HG03342 (cell line): ENCODE measurements at regions not wholly inside any gene's neighbourhood (a gene's known extent, or its start where the extent isn't known, plus 50 kb on each side); places are given as distances from the start of the nearest gene placed in this dataset.

Experiments used
- ATAC-seq: cut with Tn5 transposase; IDR thresholded peaks from one replicate; pipeline ENCODE4 v1.9.1; 2021; ENCODE audit warnings: mild to moderate bottlenecking, moderate library complexity; ENCODE audit not compliant: unreplicated experiment

DNA sequence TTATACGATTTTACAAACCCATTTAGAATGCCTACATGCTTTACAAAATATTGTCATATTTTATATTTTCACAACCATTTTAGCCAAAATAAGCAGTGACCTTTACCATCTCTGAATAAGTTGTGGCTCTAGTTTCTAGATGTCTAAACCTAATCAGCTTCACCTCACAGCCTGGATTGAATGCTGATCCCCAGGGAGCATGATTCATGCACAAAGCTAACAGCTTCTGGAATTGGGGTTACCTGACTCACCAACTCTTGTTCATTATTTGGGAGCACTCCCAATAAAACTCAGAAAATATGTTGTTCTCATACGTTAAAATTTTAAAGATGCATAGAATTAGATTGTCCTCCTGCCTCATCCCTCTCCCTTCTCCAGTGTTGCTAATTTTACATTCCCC is 611.7 kb upstream of the NETO1 start:
- no peak for ATAC-seq

DNA sequence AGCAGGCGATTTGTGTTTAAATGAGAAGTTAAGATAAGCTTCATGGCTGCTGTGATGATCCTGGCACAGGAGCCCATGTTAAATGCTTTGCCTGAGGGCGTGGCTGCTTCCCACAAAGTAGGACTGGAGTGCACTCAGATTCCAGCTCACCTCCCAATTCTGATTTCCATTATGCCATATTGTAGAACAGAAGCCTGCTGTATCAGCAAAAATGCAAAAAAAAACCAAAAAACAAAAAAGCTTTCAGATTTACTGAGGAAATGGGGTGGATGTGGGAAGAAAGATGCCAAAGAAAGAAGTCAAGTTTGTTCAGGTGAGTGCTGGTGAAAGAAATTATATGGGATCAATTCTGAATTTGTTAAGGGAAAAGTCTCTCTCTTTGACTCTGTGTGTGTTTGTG is 610.4 kb upstream of the NETO1 start:
- no peak for ATAC-seq

- ATAC-seq, result no peak
These were observed 608.2 kb upstream of the NETO1 start for GRCh38 chr18:73476031-73476430.

DNA sequence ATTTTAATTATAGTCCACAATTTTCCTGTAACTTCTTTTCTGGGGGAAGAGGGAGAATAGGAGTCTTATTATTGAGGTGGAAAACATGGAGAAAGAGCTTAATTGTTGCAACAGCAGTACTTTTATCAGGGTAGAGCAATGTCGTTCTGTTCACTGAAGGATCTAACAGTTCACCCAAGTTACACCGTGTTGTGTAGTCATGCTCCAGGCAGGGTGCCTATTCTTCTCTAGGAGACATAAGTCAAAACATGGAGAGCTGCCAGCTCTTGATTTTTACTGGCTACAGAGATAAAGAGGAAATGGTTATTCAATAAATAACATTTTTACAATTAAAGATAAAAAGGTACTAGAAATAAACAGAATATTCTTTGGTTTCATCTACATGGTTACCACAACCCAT is 594.3 kb upstream of the NETO1 start:
- ATAC-seq, result no peak

- no peak for ATAC-seq
These were observed 593.9 kb upstream of the NETO1 start for GRCh38 chr18:73461780-73462059.

- no peak for ATAC-seq
These were observed 593.4 kb upstream of the NETO1 start for GRCh38 chr18:73461038-73461779.

DNA sequence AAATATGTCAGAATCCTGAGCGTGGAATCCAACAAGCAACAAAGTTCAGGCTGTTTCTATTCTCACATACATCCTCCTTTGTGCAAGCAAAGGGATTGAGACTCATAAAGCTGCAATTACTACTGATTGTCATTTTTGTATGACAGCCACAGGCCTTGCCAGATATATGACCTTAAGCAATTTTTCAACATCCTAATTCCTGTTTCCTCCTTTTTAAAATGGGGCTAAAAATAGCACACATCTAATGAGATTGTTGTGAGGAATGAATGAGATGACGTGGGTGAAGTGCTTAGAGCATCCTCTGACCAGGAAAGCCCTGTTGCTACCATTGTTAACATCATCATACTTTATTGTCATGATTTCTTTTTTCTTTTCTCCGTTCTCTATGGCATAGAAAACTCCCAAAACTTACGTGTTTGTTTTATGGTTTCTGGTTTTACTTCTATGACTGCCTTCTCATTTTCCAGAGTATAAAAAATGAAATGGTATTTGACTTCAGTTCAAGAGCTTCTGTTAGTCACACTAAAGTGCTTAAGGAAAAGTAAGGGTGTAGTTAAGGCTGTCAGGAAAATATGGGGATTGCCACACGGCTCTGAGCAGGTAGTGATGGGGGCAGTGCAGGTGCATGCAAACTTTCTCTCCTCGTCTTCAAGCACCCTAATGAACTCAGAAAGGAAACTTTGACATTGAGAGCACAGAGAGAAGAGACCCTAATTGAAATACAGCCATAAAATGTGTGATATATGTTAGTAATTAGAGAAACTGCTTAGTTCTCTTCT is 590.6 kb upstream of the NETO1 start:
- ATAC-seq, result no peak

- ATAC-seq, result no peak
These were observed 588.9 kb upstream of the NETO1 start for GRCh38 chr18:73456643-73457042.

DNA sequence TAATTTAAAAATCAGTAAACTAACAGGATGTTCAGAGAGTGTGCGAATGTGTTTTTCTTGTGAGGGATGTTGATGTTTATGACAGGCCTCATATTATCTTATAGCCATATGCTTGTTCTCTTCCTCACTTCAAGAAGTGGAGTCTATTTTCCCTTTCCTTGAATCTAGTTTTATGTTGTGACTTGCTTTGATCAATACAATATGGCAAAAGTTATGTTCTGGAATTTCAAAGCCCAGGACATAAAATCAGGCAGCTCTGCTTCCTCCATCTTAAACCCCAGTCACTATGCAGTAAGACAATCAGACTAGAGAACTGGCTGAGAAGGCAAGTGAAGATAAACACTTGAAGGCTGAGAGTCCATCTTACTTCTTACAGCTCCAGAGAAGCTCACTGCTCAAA is 585.1 kb upstream of the NETO1 start:
- no peak for ATAC-seq

- no peak for ATAC-seq
These were observed 578.7 kb upstream of the NETO1 start for GRCh38 chr18:73446502-73446901.

GRCh38 chr18:73431620-73432019 is 563.8 kb upstream of the NETO1 start:
- no peak for ATAC-seq

- no peak for ATAC-seq
These were observed 553.2 kb upstream of the NETO1 start for GRCh38 chr18:73421010-73421409.

- no peak for ATAC-seq
These were observed 551.7 kb upstream of the NETO1 start for GRCh38 chr18:73419531-73419930.

DNA sequence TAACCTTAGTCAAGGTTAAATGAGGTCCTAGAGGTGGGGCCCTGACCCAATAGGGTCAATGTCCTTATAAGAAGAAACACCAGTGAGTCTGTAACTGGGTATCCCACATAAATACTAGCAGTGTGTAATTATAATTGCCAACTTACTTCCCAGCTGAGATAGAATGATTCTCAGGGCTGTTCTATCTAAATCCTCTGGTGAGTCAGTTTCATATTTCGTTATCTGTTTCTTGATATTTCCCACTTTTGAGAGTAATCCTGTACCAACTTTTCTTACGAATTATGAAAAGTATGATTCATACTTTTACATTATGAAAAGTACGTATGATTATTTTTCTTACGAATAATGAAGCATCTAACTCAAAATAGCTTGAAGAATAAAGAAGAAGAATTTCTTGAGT is 546.8 kb upstream of the NETO1 start:
- ATAC-seq, result no peak

- no peak for ATAC-seq
These were observed 546.3 kb upstream of the NETO1 start for GRCh38 chr18:73414069-73414468.

- ATAC-seq, result no peak
These were observed 541.5 kb upstream of the NETO1 start for GRCh38 chr18:73409242-73409641.

DNA sequence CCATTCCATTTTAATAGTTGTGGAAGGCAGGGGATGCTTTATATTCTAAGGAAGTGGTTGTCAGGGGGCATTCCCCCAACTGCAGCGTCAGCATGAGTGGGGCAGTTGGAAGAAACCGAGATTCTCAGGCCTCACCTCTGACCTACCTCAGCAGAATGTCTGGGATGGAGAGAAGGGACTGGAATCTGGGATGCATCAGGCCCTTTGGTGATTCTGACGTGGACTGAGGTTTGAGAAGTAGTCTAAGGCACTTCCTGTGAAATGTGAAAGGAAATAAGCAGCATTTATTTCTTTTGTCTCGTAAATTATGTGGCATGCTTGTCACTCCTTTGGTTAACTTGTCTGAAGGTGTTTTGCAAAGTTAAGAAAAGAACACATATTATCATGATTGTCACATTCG is 540.7 kb upstream of the NETO1 start:
- no peak for ATAC-seq

DNA sequence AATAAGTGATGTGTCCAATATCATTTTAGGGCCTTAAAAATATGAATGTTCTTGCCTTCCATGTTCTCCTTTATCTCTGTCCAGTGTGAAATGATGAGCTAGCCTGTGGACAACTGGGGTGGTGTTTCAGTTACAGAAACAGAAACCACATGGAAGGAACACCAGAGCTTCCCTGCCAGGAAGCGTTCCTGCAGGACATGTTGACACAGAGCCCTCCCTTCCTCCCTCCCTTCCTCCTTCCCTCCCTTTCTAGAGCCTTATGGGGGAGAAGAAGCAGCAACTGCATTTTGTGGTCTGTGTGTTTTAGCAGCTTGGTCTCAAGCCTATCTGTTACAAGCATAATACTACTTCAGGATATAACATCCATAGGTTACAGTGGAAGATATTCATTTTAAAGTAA is 539.7 kb upstream of the NETO1 start:
- ATAC-seq, result no peak

GRCh38 chr18:73384246-73384645 is 516.5 kb upstream of the NETO1 start:
- ATAC-seq, result no peak

GRCh38 chr18:73381699-73382036 is 513.9 kb upstream of the NETO1 start:
- ATAC-seq, result no peak

DNA sequence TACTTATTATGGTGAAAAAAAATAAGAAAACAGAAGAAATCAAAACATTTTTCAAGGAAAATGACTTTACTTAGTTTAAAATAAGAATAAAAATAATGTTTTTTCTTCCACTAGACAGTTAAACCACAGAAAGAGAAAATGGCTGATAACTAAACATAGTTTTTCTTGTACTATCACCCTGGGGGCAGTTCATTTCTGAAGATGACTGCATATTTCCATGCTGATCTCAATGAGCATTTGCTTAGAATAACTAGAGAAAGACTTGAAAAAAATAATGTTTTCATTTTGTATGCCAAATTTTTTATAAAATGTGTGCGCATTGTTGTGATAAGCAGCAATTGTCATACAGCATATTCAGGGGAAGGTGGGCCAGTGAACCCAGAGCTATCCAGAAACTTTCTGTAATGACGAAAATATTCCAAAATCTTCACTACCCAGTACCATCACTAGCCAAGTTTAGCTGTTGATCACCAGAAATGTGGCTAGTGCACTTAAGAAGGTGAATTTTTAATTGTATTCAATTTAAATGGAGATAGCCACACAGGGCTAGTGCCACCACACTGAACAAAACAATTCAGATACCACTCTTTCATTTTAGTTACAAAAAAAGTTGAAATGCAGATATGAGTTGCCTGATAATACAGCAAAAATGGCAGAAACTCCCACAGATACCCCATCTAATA is 513.4 kb upstream of the NETO1 start:
- ATAC-seq, result no peak

- no peak for ATAC-seq
These were observed 498.9 kb upstream of the NETO1 start for GRCh38 chr18:73366713-73367112.
